ENCODE measurements at regions not wholly inside any gene's neighbourhood (a gene's known extent, or its start where the extent isn't known, plus 50 kb on each side); places are given as distances from the start of the nearest gene placed in this dataset.
A peak's percentile ranks its signal among the peaks of the same experiment; 100 is the strongest.
"Not testable (repeated sequence)": the region's sequence is repeated elsewhere in the genome, so short reads cannot be mapped to it uniquely, and the experiment has no call there.

DNA sequence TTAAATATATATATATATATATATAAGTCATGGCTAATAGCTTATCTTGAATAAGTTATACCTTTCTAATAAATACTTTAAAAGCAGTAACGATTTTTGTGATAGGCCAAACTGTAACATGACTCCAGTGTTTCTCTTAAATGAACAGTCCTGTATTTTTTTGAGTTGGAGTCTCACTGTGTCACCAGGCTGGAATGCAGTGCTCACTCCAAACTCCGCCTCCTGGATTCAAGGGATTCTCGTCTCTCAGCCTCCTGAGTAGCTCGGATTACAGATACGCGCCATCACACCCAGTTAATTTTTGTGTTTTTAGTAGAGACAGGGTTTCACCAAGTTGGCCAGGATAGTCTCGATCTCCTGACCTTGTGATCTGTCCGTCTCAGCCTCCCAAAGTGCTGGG, 814.2 kb upstream of the SLITRK5 start:
- DNase-seq (ENCODE audit: low spot score) = peak; percentile 15

DNA sequence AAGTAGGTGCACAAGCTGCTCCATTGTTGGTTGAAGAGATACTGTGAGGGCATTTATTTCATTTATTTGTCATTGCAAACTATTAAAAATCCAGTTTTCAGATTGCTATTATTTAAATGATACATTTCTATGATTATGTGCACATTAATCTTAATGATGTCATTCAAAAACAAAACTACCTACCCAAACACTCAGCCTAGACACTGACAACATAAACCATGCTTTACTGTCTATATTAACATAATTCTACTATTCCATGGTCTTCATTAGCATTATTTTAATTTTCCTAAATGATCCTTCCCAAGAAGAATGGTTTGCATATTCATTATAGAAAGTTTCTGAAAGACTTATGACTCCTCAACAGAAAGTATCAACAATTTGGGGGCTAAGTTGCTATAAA, 813.0 kb upstream of the SLITRK5 start:
- no peak for DNase-seq (ENCODE audit: low spot score)

DNA sequence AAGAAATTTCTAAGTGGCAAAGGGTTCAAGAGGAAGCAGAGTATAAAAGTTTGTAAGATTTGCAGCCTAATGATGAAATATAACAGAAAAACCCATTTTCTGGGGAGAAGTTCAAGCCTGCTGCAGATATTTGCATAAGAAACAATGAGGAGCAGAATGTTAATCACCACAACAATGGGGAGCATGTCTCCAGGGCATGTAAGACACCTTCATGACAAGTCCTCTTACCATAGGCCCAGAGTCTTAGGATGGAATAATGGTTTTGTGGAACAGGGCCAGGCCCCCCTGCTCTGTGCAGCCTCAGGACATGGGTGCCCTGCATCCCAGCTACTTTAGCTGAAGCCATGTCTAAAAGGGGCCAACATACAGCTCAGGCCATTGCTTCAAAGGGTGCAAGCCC, 809.0 kb upstream of the SLITRK5 start:
- no peak for DNase-seq (ENCODE audit: low spot score)

DNA sequence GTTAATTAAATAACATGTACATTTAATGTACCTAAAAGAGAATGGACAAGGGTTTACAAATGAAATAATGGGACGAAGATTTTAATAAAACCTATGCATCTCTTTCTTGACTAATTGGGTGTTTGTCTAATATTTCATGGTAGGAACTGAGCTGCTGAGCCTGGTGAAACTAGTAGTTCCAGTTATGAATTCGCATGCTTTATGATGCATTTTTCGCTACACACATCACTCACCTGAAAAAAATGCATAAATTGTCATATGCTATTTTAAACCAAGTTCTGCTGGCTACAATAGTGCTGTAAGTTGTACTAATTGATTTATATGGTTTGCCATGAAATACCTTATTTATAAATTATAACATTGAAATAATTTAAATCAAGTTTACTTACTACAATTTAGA, 806.8 kb upstream of the SLITRK5 start:
- no peak for DNase-seq (ENCODE audit: low spot score)

DNA sequence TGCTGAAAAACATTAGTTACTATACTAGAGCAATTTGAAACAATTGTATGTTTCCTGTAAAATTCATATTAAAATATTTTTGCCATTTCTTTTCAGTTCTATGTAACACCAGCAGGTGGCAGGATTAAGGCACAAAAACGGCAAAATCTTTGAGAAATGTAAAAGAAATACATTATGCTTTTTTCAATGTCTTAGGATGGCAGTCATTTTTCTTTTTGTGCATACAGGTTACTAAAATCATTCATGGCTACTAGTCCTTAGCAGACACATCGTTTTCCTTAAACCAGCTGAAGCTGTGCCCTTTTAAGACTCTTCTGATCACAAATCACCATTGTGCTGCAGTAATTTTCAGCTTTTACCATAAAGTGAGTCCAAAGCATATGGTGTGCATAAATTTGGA, 800.7 kb upstream of the SLITRK5 start:
- peak; percentile 66 for DNase-seq (ENCODE audit: low spot score)

DNA sequence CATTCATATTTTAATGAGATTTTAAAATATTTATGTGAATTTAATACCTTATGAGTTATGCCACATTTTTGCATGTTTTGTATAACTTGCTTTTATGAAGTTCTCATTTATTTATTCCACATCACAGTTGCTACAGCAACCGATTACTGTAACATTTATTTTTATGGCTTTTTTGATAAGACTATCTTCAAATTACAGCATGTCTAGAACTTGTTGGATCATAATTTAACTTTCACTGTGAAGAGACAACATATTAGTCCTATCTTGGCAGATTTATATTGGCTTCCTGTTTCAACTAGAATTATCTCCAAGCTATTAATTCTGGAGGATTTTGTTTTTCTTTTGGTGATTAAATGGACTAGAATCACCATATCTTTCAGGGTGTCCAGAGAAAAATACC, 793.7 kb upstream of the SLITRK5 start:
- DNase-seq (ENCODE audit: low spot score) = peak; percentile 91

DNA sequence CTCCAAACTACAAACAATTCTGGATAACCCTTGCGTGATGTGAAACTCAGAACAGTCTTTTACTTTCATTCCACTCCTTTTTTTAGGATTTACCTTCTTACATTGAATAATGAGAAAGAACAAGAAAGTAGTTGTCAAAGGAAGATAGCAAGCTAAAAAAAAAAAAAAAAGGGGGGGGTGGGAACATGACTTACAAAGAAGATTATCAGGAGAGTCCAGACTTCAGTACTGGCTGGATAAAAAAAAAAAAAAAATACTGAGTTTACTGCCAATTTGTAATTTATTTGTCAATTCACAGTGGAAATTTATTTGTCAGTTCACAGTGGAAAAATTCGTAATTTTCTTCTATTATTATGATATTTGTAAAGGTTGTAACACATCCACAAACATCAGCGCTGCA, 792.4 kb upstream of the SLITRK5 start:
- no peak for DNase-seq (ENCODE audit: low spot score)

DNA sequence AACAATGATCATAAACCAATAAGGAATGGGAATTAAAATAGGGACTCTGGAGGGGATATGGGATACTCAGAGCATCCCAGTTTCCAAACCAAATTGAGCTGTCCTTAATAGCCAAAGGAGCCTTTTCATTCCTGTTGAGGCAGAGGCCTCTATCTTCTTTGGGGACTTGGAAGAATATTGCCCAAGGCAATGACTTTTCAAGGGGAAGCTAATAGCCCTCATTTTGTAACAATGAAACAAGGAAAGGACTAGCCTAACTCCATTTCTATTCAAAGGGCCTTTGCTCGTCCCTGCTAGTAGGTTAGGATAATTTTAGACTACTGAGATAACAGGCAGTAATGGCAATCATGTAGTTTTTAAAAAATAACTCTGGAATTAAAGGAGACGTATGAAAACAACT, 789.8 kb upstream of the SLITRK5 start:
- no peak for DNase-seq (ENCODE audit: low spot score)

DNA sequence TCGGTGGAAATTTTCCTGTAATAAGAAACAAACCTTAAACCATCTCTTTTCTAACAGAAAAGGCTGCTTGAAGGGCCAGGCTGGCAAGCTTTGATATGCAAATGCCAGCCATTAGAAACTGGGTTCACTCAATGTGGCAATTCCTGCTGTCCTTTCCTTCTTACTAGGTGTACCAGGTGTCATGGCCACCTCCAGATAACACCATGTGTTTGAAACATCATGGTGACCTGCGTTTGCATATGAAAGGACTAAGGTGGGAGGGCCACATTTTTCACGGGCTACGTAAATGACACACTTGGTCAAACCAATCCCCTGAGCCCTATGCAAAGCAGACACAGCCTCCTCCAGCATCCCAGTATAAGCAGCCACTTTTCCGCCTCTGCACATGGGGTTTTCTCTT, 789.1 kb upstream of the SLITRK5 start:
- no peak for DNase-seq (ENCODE audit: low spot score)

DNA sequence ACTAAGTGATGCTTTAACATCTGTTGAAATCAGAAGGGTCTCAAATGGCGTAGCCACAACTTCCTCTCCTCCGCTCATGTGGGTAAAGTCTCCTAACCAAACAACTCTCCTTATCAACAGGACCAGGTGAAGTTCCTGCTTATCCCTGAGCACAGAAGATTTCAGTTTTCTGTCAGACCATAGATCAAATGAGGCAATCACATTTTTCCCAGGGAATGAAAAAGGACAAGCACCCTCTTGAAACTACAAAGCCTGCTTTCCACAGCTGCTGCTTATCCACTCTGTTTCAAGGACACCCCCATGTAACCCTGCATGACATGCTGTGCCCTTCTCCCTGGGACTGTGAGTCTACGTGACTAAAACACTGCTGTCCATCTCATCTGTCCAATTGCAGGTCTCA, 788.3 kb upstream of the SLITRK5 start:
- no peak for DNase-seq (ENCODE audit: low spot score)

DNA sequence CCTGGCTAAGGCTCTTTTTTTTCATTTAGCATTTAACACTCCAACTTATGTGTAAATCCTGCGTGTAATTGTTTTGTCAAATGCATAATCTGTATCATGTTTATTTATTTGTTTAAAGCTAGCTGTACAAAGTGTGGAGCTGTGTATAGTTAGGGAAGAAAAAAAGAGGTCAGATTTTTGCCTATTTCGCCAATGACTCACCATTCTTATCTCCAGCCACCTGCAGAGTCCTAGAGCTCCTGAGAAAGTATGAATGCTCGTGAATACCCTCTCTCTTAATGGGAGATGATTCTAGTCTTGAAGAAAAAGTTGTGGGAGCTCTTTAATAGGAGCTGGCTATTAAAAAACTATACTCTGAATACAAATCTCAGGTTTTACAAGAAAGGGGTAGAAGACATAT, 778.8 kb upstream of the SLITRK5 start:
- no peak for DNase-seq (ENCODE audit: low spot score)

DNA sequence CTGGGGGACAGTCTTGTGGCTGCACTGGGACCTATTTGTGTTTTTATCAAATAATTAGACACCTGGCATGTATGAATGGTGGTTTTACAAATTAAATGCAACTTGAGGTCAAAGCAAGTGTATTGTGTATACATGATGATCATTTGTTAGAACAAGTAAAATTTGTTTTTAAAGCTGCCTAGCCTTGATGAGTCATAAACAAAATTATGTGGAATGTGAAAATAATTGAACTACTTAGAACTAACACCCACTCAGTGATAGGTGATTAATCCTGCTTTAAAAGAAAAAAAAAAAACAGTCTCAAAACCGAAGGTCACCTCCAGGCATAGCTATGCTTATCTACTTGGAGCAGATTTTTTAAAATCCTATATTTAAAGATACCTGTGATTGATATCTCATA, 770.3 kb upstream of the SLITRK5 start:
- DNase-seq (ENCODE audit: low spot score) = no peak

DNA sequence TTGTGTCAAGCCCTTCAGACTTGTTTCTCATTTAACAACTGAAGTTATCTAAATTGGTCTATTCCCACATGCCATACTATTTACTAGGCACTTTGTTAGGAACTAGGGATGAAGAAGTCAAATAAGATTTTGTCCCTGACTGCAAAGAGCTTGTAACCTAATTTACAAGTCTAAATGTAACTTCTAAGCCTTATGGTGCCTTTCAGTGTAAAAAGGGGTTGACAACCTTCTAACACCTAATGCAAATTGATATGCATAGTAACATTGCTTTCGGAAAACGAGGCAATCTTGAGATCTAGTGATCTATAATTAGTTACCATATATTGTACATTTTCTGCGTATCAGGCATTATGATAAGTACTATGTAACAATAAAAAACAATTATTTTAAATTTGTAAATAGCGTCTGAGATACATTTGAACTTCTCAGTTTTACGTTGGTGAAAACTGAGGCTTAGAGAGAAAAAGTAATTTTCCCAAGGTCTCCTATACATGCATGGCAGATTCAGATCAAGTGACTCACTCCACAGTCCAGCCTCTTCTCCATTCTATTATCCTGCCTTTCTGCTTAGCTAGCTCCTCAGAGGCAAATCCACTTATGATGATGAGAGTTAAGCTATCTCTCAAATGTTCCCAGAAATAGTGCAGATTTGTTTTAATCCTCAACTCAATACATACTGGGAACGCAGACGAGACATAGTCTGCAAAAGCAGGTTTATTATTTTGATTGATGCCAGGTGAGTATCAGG, 764.9 kb upstream of the SLITRK5 start:
- DNase-seq (ENCODE audit: low spot score) = peak; percentile 91

DNA sequence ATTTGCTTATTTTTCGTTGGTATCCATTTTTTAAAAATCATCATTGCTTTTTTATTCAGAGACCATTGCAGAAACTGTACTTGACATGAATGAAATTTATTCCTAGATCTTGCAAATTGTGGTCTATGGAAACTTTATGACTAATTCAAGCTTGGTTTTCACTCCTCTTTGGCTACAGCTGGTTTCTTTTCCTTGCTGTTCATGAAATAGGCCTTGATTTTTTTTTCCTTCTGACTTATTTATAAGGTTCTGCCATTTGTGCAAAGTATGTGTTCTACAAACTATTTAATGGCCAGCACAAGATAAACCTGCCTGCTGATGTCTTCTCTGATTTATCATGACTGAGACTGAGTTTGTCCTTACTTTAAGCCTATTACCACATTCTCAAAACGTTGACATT, 764.0 kb upstream of the SLITRK5 start:
- peak; percentile 88 for DNase-seq (ENCODE audit: low spot score)

DNA sequence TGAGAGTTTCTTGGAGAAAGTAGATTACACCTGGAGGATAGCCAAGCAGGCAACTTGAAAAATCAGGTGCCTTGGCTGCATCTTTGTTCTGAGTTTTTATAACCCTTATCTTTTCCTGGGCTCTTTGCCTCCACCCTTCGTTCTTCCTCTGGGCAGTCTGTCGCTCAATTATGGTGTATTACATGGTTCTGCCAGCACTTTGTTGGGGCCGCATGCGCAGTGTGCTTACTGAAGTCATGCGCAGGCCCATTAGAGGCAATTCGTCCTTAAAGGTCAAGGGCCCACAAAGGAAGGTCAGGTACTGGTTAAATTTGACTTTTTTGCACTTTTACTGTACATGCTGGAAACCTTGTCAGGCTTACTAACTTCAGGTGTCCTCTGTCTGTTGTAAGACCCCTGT, 761.9 kb upstream of the SLITRK5 start:
- peak; percentile 21 for DNase-seq (ENCODE audit: low spot score)

DNA sequence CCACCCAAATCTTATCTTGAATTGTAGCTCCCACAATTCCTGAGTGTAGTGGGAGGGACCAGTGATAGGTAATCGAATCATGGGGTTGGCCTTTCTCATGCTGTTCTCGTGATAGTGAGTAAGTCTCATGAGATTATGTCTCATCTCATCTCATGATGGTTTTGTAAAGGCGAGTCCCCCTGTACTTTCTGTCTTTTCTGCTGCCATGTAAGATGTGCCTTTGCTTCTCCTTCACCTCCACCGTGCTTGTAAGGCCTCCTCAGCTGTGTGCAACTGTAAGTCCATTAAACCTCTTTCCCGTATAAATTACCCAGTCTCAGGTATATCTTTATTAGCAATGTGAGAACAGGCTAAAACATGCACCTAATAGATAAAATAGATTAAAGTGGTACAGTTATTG, 756.4 kb upstream of the SLITRK5 start:
- no peak for DNase-seq (ENCODE audit: low spot score)

DNA sequence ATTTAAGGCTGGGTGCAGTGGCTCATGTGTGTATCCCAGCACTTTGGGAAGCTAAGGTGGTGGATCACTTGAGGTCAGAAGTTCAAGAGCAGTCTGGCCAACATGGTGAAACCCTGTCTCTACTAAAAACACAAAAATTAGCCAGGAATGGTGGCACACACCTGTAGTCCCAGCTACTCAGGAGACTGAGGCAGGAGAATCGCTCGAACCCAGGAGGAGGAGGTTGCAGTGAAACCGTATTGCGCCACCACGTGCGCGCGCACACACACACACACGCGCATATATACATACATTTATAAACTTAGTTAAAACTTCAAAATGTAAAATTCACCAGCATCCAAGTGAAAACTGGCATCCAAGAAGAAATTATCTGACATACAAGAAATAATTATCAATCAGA, 753.7 kb upstream of the SLITRK5 start:
- DNase-seq (ENCODE audit: low spot score) = not testable (repeated sequence)

DNA sequence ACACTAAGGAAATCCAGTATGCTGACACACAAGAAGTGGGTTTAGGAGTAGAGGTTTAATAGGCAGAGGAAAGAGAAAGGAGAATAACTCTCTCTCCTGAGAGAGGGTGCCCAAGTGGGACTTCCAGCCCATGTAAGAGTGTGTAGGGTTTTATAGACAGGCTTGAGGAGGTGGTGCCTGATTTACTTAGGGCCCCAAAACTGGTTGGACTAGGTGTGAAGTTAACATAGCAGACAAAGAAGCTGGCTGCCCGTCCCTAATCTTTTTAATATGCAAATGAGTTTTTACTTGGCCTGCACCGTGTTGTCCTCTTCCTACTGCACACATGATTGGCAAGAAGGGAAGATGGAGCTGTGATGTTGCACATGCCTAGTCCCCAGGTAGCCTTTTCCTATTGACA, 752.5 kb upstream of the SLITRK5 start:
- DNase-seq (ENCODE audit: low spot score) = no peak

DNA sequence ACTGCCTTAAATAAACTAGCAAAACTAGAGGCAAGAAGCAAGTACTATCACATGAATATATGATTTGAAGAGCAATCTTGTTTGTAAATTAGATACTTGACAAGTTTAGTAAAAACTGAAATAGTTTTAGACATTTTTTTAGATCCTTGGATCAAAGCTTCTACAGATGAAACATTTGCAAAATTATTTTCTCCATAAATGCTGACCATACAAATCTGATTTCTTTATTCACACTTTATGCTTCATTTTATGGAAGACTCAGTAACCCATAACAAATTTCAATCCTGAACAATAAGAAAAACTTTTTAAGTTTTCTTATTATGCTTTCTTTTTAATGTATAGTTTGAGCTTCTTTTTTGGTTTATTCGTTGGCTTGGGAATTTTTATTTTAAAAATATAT, 750.2 kb upstream of the SLITRK5 start:
- DNase-seq (ENCODE audit: low spot score) = no peak

DNA sequence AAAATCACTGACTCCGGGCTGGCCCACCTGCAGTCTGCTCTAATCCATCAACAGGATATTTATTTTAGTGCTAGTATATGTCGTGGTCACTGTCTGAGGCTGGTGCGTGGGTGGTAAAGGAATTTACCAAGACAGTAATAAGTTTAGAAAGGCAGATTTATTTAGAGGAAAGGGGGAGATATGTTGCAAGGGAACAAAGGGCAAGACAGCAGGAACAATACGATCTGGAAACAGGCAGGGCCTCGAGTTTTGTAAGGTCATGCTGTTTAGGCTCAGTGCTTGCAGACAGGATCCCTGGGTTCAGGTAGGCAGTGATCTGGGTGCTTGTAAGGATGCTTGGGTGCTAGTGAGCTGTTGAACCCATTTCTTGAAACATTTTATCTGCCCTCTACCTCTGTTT, 748.2 kb upstream of the SLITRK5 start:
- no peak for DNase-seq (ENCODE audit: low spot score)

DNA sequence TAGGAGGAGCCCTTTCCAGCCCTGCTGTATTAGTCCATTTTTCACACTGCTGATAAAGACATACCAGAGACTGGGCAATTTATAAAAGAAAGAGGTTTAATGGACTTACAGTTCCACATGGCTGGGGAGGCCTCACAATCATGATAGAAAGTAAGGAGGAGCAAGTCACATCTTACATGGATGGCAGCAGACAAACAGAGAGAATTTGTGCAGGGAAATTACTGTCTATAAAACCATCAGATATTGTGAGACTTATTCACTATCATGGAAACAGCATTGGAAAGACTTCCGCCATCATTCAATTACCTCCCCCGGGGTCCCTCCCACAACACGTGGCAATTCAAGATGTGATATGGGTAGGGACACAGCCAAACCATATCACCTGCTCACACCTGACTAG, 744.3 kb upstream of the SLITRK5 start:
- not testable (repeated sequence) for DNase-seq (ENCODE audit: low spot score)

DNA sequence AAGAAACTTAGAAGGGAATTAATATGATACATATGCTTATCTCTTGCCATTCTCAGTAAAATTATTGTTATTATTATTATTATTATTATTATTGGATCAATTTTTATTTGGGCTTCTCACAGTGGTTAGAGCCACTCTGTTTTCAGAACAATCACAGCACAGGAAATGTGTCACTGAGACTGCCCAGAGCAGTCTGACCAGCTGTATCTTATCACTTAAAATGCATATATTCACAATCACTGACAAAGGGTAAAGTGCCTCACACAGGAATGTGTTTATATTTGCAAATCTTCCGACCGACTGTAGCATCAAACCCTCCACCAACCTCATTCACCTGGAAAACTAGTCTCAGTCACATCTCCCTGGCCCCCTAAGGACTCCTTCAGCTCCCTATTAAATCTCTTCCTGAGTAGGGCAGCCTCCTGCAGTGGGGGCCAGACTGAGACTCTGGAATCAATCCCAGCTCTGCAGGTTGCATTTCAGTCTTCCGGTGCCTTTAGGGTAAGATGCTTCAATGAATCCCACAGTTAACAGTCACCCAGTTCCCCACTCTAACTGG, 738.3 kb upstream of the SLITRK5 start:
- no peak for DNase-seq (ENCODE audit: low spot score)

DNA sequence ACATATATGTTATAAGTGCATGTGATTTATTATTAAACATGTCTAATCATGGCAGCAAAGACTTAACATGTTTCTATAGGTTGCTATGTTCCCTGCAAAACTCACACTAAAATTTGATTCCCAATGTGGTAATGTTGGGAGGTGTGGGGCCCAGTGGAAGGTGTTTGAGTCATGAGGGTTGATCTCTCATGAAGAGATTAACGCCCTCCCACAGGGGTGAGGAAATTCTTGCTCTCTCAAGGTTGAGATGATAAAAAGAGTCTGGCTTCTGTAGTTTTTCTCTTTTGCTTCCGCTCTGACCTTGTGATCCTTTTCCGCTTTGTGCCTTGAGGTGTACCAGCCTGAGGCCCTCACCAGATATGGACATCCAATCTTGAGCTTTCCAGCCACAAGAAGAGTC, 737.5 kb upstream of the SLITRK5 start:
- no peak for DNase-seq (ENCODE audit: low spot score)

DNA sequence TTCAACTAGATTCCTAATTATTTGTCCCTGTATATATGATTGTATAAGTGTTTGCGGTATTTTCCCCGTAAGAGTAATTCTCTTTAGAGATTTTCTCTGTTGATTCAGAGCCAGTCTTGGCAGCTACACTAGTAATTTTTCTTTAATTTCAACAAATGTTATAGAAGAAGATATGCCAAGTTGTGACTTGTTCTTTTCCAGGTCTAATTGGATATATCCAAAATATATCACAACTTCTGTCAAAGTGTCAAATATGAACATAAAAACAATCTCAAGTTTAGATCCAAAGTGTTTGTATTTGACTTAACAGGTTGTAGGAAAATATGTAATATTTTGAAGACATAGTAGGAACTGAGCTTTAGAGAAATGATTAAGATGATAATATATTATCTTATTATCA, 733.9 kb upstream of the SLITRK5 start:
- no peak for DNase-seq (ENCODE audit: low spot score)
